HEK293 (cell line): ENCODE measurements at regions not wholly inside any gene's neighbourhood (a gene's known extent, or its start where the extent isn't known, plus 50 kb on each side); places are given as distances from the start of the nearest gene placed in this dataset.
"Not testable (repeated sequence)": the region's sequence is repeated elsewhere in the genome, so short reads cannot be mapped to it uniquely, and the experiment has no call there.

Experiments used
- TRIM28 ChIP-seq: IDR thresholded peaks from 2 replicates; pipeline ENCODE4 v1.6.1; 2011; ENCODE audit warnings: low read length, control low read depth, borderline replicate concordance
- TF ChIP-seq, protein P1 (sequence below): fragments of 450-650 bp; formaldehyde crosslinking; IDR thresholded peaks from 2 replicates; pipeline ENCODE4 v1.5.1; 2016; ENCODE audit warnings: missing biosample characterization, missing genetic modification characterization

- TF ChIP-seq, protein P1, sequence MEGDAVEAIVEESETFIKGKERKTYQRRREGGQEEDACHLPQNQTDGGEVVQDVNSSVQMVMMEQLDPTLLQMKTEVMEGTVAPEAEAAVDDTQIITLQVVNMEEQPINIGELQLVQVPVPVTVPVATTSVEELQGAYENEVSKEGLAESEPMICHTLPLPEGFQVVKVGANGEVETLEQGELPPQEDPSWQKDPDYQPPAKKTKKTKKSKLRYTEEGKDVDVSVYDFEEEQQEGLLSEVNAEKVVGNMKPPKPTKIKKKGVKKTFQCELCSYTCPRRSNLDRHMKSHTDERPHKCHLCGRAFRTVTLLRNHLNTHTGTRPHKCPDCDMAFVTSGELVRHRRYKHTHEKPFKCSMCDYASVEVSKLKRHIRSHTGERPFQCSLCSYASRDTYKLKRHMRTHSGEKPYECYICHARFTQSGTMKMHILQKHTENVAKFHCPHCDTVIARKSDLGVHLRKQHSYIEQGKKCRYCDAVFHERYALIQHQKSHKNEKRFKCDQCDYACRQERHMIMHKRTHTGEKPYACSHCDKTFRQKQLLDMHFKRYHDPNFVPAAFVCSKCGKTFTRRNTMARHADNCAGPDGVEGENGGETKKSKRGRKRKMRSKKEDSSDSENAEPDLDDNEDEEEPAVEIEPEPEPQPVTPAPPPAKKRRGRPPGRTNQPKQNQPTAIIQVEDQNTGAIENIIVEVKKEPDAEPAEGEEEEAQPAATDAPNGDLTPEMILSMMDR (tag by site-specific recombination) = not testable (repeated sequence)
- not testable (repeated sequence) for TF ChIP-seq TRIM28
Measured at GRCh38 chr14:105678996-105679958, 152.9 kb downstream of the TMEM121 start.
